WTC11 (cell line): ENCODE measurements at regions not wholly inside any gene's neighbourhood (a gene's known extent, or its start where the extent isn't known, plus 50 kb on each side); places are given as distances from the start of the nearest gene placed in this dataset.

Experiments
- ATAC-seq: fragments of 200-7000 bp; cut with Tn5 transposase; 2 replicates; pipeline ENCODE4 v1.10.0; 2021; ENCODE audit warnings: mild to moderate bottlenecking, moderate library complexity
- CTCF ChIA-PET: fragments of 300-600 bp; sonication (Branson Sonifier 250); formaldehyde crosslinking; loops from one replicate; lab custom pipeline; 2021; ENCODE audit warnings: antibody characterized with exemption; lab: Charles Lee
- POLR2A ChIA-PET: fragments of 350-600 bp; sonication (Branson Sonifier 250); formaldehyde crosslinking; loops from one replicate; lab custom pipeline; 2021; ENCODE audit warnings: antibody characterized with exemption; lab: Charles Lee
- DNase-seq: peaks from one replicate; pipeline ENCODE4 v3.0.0; 2021; ENCODE audit warnings: low spot score
- H3K27ac Mint-ChIP-seq: 2 replicates; pipeline ENCODE4 v1.8.0; 2021; ENCODE audit warnings: mixed read lengths
- H3K27me3 Mint-ChIP-seq: 2 replicates; pipeline ENCODE4 v1.8.0; 2021; ENCODE audit warnings: low read depth, mild to moderate bottlenecking, moderate library complexity, mixed read lengths
- H3K36me3 Mint-ChIP-seq: 2 replicates; pipeline ENCODE4 v1.8.0; 2021; ENCODE audit warnings: mixed read lengths
- H3K4me1 Mint-ChIP-seq: 2 replicates; pipeline ENCODE4 v1.8.0; 2022; ENCODE audit warnings: mixed read lengths
- H3K4me3 Mint-ChIP-seq: 2 replicates; pipeline ENCODE4 v1.8.0; 2021; ENCODE audit warnings: mild to moderate bottlenecking, moderate library complexity, mixed read lengths
- H3K9me3 Mint-ChIP-seq: 2 replicates; pipeline ENCODE4 v1.8.0; 2021; ENCODE audit warnings: mixed read lengths
- CREB1 ChIP-seq: sonication (generic); formaldehyde crosslinking; IDR thresholded peaks from 2 replicates; pipeline ENCODE4 v1.8.0; 2023; ENCODE audit warnings: mild to moderate bottlenecking, missing genetic modification reagents
- ETV6 ChIP-seq: sonication (generic); formaldehyde crosslinking; IDR thresholded peaks from 2 replicates; pipeline ENCODE4 v1.8.1; 2022; ENCODE audit warnings: mild to moderate bottlenecking, missing genetic modification reagents
- GABPB1 ChIP-seq: sonication (generic); formaldehyde crosslinking; IDR thresholded peaks from 2 replicates; pipeline ENCODE4 v1.8.1; 2023; ENCODE audit warnings: mild to moderate bottlenecking, missing genetic modification reagents
- HMGA2 ChIP-seq: fragments of 250-450 bp; sonication (Bioruptor Pico); IDR thresholded peaks from 2 replicates; pipeline ENCODE4 v1.4.0; 2021; ENCODE audit warnings: mild to moderate bottlenecking, moderate library complexity
- JUN ChIP-seq: sonication (generic); formaldehyde crosslinking; IDR thresholded peaks from 2 replicates; pipeline ENCODE4 v1.8.0; 2023; ENCODE audit warnings: mild to moderate bottlenecking, missing genetic modification reagents
- NFATC4 ChIP-seq: fragments of 250-450 bp; sonication (Bioruptor Pico); IDR thresholded peaks from 2 replicates; pipeline ENCODE4 v1.9.0; 2021; ENCODE audit warnings: mild to moderate bottlenecking
- NFE2L1 ChIP-seq: sonication (generic); formaldehyde crosslinking; IDR thresholded peaks from 2 replicates; pipeline ENCODE4 v1.8.1; 2023; ENCODE audit warnings: missing genetic modification reagents
- NFYB ChIP-seq: sonication (generic); formaldehyde crosslinking; conservative IDR thresholded peaks from 2 replicates; pipeline ENCODE4 v1.8.0; 2022; ENCODE audit warnings: low read depth, missing genetic modification reagents
- PRRX2 ChIP-seq: fragments of 250-450 bp; sonication (Bioruptor Pico); IDR thresholded peaks from 2 replicates; pipeline ENCODE4 v1.8.0; 2021; ENCODE audit warnings: mild to moderate bottlenecking
- SMAD3 ChIP-seq: sonication (generic); formaldehyde crosslinking; IDR thresholded peaks from 2 replicates; pipeline ENCODE4 v1.8.0; 2022; ENCODE audit warnings: missing genetic modification reagents, mild to moderate bottlenecking, borderline replicate concordance
- TEAD4 ChIP-seq: sonication (generic); formaldehyde crosslinking; IDR thresholded peaks from 2 replicates; pipeline ENCODE4 v1.8.0; 2022; ENCODE audit warnings: mild to moderate bottlenecking, missing genetic modification reagents
- ZBTB21 ChIP-seq: sonication (generic); formaldehyde crosslinking; IDR thresholded peaks from 2 replicates; pipeline ENCODE4 v1.8.1; 2023; ENCODE audit warnings: mild to moderate bottlenecking, missing genetic modification reagents, borderline replicate concordance
- ZNF138 ChIP-seq: sonication (generic); formaldehyde crosslinking; conservative IDR thresholded peaks from 2 replicates; pipeline ENCODE4 v1.8.1; 2022; ENCODE audit warnings: mild to moderate bottlenecking, moderate library complexity, missing genetic modification reagents
- ZNF263 ChIP-seq: sonication (generic); formaldehyde crosslinking; IDR thresholded peaks from 2 replicates; pipeline ENCODE4 v1.8.1; 2022; ENCODE audit warnings: low read depth, mild to moderate bottlenecking, moderate library complexity, missing genetic modification reagents
- TF ChIP-seq, protein P1 (sequence below): fragments of 250-450 bp; sonication (Bioruptor Pico); IDR thresholded peaks from 2 replicates; pipeline ENCODE4 v1.9.0; 2021; ENCODE audit warnings: mild to moderate bottlenecking
- TF ChIP-seq, protein P2 (sequence below): fragments of 250-450 bp; sonication (Bioruptor Pico); IDR thresholded peaks from 2 replicates; pipeline ENCODE4 v1.9.0; 2021; ENCODE audit warnings: moderate library complexity, mild to moderate bottlenecking, inconsistent platforms, borderline replicate concordance
- TF ChIP-seq, protein P3 (sequence below): sonication (generic); formaldehyde crosslinking; IDR thresholded peaks from 2 replicates; pipeline ENCODE4 v1.8.0; 2022; ENCODE audit warnings: mild to moderate bottlenecking, missing genetic modification reagents
- TF ChIP-seq, protein P4 (sequence below): sonication (generic); formaldehyde crosslinking; IDR thresholded peaks from 2 replicates; pipeline ENCODE4 v1.8.1; 2022; ENCODE audit warnings: low read depth, mild to moderate bottlenecking, moderate library complexity, missing genetic modification reagents, borderline replicate concordance
- TF ChIP-seq, protein P5 (sequence below): sonication (generic); formaldehyde crosslinking; IDR thresholded peaks from 2 replicates; pipeline ENCODE4 v1.8.1; 2022; ENCODE audit warnings: missing genetic modification reagents, borderline replicate concordance
- TF ChIP-seq, protein P6 (sequence below): sonication (generic); formaldehyde crosslinking; IDR thresholded peaks from 2 replicates; pipeline ENCODE4 v1.8.0; 2022; ENCODE audit warnings: mild to moderate bottlenecking, missing genetic modification reagents

DNA sequence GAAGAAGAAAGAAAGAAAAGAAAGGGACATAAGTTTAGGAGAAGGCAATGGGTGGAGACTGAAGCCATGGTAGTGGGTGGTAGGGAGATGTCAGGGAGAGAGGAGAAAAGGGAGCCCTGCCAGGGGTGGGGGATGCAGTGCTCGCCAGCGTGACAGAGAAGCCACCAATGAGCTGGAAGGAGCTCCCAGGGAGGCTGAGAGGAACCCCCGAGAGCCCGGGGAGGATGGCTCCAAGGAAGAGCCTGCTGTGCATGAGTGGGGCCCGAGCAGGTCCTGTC, 141.2 kb upstream of the SHH start:
- Mint-ChIP-seq H3K4me3 (no peak overlapping the region), H3K4me1 (no peaks in the 10 kb centered on the region), H3K9me3 (peaks cover 43% of the 10 kb centered on the region), H3K27me3 (no peaks in the 10 kb centered on the region; the same call in 1 of the 2 replicates), H3K36me3 (peaks cover 24% of the 10 kb centered on the region), H3K27ac (no peak overlapping the region)
- TF ChIP-seq SMAD3 (CRISPR knock-in tag) (no peak), GABPB1 (CRISPR knock-in tag) (no peak), NFE2L1 (no peak), CREB1 (CRISPR knock-in tag) (no peak), ZNF138 (CRISPR knock-in tag) (no peak), NFATC4 (CRISPR knock-in tag) (no peak), JUN (CRISPR knock-in tag) (no peak), TEAD4 (CRISPR knock-in tag) (no peak), ZNF263 (CRISPR knock-in tag) (no peak), HMGA2 (no peak), PRRX2 (CRISPR knock-in tag) (no peak), ZBTB21 (CRISPR knock-in tag) (no peak), NFYB (CRISPR knock-in tag) (no peak)
- TF ChIP-seq, protein P1, sequence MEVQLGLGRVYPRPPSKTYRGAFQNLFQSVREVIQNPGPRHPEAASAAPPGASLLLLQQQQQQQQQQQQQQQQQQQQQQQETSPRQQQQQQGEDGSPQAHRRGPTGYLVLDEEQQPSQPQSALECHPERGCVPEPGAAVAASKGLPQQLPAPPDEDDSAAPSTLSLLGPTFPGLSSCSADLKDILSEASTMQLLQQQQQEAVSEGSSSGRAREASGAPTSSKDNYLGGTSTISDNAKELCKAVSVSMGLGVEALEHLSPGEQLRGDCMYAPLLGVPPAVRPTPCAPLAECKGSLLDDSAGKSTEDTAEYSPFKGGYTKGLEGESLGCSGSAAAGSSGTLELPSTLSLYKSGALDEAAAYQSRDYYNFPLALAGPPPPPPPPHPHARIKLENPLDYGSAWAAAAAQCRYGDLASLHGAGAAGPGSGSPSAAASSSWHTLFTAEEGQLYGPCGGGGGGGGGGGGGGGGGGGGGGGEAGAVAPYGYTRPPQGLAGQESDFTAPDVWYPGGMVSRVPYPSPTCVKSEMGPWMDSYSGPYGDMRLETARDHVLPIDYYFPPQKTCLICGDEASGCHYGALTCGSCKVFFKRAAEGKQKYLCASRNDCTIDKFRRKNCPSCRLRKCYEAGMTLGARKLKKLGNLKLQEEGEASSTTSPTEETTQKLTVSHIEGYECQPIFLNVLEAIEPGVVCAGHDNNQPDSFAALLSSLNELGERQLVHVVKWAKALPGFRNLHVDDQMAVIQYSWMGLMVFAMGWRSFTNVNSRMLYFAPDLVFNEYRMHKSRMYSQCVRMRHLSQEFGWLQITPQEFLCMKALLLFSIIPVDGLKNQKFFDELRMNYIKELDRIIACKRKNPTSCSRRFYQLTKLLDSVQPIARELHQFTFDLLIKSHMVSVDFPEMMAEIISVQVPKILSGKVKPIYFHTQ (CRISPR knock-in tag) = no peak
- TF ChIP-seq, protein P2, sequence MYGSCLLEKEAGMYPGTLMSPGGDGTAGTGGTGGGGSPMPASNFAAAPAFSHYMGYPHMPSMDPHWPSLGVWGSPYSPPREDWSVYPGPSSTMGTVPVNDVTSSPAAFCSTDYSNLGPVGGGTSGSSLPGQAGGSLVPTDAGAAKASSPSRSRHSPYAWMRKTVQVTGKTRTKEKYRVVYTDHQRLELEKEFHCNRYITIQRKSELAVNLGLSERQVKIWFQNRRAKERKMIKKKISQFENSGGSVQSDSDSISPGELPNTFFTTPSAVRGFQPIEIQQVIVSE (CRISPR knock-in tag) = no peak
- TF ChIP-seq, protein P3, sequence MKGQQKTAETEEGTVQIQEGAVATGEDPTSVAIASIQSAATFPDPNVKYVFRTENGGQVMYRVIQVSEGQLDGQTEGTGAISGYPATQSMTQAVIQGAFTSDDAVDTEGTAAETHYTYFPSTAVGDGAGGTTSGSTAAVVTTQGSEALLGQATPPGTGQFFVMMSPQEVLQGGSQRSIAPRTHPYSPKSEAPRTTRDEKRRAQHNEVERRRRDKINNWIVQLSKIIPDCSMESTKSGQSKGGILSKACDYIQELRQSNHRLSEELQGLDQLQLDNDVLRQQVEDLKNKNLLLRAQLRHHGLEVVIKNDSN = no peak
- TF ChIP-seq, protein P4, sequence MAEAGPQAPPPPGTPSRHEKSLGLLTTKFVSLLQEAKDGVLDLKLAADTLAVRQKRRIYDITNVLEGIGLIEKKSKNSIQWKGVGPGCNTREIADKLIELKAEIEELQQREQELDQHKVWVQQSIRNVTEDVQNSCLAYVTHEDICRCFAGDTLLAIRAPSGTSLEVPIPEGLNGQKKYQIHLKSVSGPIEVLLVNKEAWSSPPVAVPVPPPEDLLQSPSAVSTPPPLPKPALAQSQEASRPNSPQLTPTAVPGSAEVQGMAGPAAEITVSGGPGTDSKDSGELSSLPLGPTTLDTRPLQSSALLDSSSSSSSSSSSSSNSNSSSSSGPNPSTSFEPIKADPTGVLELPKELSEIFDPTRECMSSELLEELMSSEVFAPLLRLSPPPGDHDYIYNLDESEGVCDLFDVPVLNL (CRISPR knock-in tag) = no peak
- TF ChIP-seq, protein P5, sequence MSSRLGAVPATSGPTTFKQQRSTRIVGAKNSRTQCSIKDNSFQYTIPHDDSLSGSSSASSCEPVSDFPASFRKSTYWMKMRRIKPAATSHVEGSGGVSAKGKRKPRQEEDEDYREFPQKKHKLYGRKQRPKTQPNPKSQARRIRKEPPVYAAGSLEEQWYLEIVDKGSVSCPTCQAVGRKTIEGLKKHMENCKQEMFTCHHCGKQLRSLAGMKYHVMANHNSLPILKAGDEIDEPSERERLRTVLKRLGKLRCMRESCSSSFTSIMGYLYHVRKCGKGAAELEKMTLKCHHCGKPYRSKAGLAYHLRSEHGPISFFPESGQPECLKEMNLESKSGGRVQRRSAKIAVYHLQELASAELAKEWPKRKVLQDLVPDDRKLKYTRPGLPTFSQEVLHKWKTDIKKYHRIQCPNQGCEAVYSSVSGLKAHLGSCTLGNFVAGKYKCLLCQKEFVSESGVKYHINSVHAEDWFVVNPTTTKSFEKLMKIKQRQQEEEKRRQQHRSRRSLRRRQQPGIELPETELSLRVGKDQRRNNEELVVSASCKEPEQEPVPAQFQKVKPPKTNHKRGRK (CRISPR knock-in tag) = no peak
- ATAC-seq = no peak
- no peak for DNase-seq
- ChIA-PET POLR2A (no interaction called here), CTCF (interaction anchor here (1.4 kb wide), 1 partner anchor 139 kb away, joined by 4 read pairs; no protein-coding TSS in a partner anchor)

DNA sequence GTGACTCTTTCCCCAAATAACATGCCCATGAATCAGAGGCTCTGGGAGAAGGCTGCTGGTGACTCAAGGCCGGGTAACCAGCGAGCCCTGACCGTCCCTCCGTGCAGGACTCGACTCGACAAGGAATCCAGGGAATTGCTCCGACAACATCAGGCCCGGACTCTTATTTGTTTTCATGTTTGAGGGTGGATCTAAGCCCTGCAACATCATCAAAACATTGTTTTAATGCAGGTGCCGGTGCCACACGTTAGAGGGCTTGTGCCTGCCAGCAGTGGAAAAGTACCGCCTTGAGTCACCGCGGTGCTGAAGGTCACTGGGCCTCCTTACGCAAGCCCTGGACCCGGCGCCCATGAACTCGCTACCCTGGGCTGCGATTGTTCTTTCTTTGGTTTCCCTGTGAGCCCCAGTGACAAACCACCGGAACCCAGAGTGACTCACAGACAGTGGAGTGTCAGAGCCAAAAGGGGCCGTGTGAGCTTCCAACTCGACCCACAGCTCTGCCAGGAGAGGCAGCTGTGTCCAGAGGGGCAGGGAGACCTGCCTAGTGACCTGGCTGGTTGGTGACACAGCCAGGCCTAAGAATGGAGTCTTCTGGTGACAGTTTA, 139.4 kb upstream of the SHH start:
- ChIA-PET POLR2A (no interaction called here), CTCF (no interaction called here)
- no peak for DNase-seq
- H3K36me3 Mint-ChIP-seq = peaks cover 32% of the 10 kb centered on the region
- no peak for ATAC-seq
- peaks cover 51% of the 10 kb centered on the region for H3K9me3 Mint-ChIP-seq
- H3K27ac Mint-ChIP-seq = no peak overlapping the region
- no peaks in the 10 kb centered on the region; the same call in 1 of the 2 replicates for H3K27me3 Mint-ChIP-seq
- H3K4me3 Mint-ChIP-seq = no peak overlapping the region
- TF ChIP-seq GABPB1 (CRISPR knock-in tag) = peak; percentile 67
- TF ChIP-seq ETV6 (CRISPR knock-in tag) = no peak
- TF ChIP-seq, protein P6, sequence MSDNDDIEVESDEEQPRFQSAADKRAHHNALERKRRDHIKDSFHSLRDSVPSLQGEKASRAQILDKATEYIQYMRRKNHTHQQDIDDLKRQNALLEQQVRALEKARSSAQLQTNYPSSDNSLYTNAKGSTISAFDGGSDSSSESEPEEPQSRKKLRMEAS (CRISPR knock-in tag) = no peak
- H3K4me1 Mint-ChIP-seq = no peaks in the 10 kb centered on the region
